Loucy (cell line): ENCODE measurements at regions not wholly inside any gene's neighbourhood (a gene's known extent, or its start where the extent isn't known, plus 50 kb on each side); places are given as distances from the start of the nearest gene placed in this dataset.

Experiments
- EZH2phosphoT487 ChIP-seq: fragments of 200-600 bp; IDR thresholded peaks from 2 replicates; pipeline ENCODE4 v1.6.1; 2018; ENCODE audit warnings: antibody characterized with exemption, mild to moderate bottlenecking, moderate library complexity, borderline replicate concordance
- TF ChIP-seq, protein P1 (sequence below): fragments of 200-600 bp; sonication (generic); conservative IDR thresholded peaks from 2 replicates; pipeline ENCODE4 v1.5.1; 2014; ENCODE audit warnings: mild to moderate bottlenecking, antibody characterized with exemption, low read length

GRCh38 chr5:90134892-90135291 is 274.7 kb downstream of the CETN3 start:
- TF ChIP-seq, protein P1, sequence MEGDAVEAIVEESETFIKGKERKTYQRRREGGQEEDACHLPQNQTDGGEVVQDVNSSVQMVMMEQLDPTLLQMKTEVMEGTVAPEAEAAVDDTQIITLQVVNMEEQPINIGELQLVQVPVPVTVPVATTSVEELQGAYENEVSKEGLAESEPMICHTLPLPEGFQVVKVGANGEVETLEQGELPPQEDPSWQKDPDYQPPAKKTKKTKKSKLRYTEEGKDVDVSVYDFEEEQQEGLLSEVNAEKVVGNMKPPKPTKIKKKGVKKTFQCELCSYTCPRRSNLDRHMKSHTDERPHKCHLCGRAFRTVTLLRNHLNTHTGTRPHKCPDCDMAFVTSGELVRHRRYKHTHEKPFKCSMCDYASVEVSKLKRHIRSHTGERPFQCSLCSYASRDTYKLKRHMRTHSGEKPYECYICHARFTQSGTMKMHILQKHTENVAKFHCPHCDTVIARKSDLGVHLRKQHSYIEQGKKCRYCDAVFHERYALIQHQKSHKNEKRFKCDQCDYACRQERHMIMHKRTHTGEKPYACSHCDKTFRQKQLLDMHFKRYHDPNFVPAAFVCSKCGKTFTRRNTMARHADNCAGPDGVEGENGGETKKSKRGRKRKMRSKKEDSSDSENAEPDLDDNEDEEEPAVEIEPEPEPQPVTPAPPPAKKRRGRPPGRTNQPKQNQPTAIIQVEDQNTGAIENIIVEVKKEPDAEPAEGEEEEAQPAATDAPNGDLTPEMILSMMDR: no peak
- TF ChIP-seq EZH2phosphoT487: no peak
